SK-N-SH (cell line): ENCODE measurements at regions not wholly inside any gene's neighbourhood (a gene's known extent, or its start where the extent isn't known, plus 50 kb on each side); places are given as distances from the start of the nearest gene placed in this dataset.

ENCODE experiments used
- FOXM1 ChIP-seq: IDR thresholded peaks from 2 replicates; pipeline ENCODE4 v1.4.0; 2012; ENCODE audit warnings: low read depth, mild to moderate bottlenecking
- GATA2 ChIP-seq: sonication (generic); formaldehyde crosslinking; IDR thresholded peaks from 2 replicates; pipeline ENCODE4 v1.5.0; 2020; ENCODE audit warnings: mild to moderate bottlenecking, missing genetic modification reagents
- TF ChIP-seq, protein P1 (sequence below): fragments of 200-600 bp; sonication (generic); IDR thresholded peaks from 2 replicates; pipeline ENCODE4 v1.6.1; 2017; ENCODE audit warnings: antibody characterized with exemption, mild to moderate bottlenecking, moderate library complexity

DNA sequence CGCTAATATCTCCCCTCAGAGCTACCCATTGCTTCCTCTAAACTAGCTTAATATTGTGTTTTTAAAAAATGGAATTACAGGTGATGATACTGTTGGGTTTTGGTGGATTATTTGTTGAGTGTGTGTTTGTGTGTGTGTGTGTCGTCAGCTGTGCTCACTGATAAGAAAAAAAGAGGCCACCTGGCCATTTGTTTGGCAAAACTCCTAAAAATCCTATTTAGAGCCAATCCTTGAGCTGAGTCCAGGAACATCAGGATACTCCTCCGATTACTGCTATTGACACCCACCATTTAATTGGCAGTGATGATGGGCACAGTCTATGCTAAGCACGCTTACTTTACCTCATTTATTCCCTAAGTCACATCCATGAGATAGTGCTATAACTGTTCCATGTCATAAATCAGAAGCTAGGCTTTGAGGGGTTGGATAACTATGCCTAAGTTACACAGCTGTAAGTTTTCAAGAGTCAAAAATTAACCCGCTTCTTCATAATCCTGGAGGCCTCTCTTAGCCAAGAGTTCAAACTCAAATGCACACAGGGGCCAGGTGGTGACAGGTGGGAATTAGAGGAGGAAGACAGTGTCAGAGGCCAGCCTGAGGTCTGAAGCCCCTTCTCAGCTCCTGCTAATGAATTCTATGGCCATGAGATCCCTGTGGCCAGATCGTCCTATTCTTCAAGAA, 1026.6 kb upstream of the TMEM132C start:
- no peak for TF ChIP-seq FOXM1
- TF ChIP-seq, protein P1, sequence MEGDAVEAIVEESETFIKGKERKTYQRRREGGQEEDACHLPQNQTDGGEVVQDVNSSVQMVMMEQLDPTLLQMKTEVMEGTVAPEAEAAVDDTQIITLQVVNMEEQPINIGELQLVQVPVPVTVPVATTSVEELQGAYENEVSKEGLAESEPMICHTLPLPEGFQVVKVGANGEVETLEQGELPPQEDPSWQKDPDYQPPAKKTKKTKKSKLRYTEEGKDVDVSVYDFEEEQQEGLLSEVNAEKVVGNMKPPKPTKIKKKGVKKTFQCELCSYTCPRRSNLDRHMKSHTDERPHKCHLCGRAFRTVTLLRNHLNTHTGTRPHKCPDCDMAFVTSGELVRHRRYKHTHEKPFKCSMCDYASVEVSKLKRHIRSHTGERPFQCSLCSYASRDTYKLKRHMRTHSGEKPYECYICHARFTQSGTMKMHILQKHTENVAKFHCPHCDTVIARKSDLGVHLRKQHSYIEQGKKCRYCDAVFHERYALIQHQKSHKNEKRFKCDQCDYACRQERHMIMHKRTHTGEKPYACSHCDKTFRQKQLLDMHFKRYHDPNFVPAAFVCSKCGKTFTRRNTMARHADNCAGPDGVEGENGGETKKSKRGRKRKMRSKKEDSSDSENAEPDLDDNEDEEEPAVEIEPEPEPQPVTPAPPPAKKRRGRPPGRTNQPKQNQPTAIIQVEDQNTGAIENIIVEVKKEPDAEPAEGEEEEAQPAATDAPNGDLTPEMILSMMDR, result no peak
- TF ChIP-seq GATA2, result no peak
